ENCODE measurements at regions not wholly inside any gene's neighbourhood (a gene's known extent, or its start where the extent isn't known, plus 50 kb on each side); places are given as distances from the start of the nearest gene placed in this dataset.
"Not testable (repeated sequence)": the region's sequence is repeated elsewhere in the genome, so short reads cannot be mapped to it uniquely, and the experiment has no call there.

DNA sequence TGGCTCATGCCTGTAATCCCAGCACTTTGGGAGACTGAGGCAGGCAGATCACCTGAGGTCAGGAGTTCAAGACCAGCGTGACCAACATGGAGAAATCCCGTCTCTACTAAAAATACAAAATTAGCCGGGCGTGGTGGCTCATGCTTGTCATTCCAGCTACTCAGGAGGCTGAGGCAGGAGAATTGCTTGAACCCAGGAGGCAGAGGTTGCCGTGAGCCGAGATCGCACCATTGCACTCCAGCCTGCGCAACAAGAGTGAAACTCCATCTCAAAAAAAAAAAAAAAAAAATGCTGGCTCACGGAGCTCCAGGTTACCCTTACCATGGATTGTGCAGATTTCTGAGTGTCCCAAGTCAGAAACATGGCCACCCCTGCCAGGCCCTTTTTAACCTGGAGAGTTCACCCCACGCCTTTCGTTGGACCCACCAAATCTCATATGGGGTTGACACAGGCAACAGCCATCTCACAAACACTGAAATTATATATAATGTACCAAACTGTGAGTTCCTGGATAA lies 69.9 kb upstream of the CITED2 start:
- not testable (repeated sequence) for DNase-seq

DNA sequence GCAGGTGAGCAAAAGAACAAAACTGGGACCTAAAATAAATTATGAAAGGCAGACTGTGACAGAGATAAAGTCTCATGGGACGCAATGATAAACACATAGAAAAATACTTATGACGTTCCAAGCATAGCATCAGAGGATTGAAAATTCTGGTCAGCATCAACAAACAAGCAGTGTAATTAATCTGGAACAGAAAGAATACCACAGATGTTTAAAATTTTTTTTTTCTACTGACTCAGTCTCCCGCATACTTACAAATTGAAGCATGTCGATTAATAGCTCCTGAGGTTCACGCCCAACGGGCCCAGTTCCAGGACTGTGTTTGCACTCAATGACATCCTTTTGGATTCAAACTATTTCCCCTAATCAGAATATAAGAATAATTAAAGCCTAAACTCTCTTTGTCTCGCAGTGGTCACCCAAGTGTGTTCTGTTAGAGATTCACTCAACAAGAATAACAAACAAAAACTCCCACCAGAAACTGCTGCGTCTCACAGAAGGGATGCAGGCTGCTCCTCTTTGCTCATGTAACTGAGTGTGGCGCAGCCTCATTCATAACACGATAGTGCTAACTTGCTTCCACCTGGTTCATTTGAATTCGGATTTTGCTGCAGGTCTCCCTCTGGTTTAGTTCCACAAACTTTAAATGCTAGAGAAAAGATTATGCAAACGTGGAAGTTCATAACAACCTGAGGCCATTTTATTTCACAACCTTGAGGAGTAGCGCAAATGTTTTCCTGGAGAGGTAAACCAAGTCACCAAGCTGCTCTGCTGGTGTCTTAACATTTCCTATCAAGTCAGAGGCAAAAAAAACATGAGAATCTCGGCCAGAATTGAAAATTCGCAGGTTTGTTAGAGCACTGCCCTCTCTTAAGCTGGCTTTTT lies 69.0 kb upstream of the CITED2 start:
- no peak for DNase-seq

DNA sequence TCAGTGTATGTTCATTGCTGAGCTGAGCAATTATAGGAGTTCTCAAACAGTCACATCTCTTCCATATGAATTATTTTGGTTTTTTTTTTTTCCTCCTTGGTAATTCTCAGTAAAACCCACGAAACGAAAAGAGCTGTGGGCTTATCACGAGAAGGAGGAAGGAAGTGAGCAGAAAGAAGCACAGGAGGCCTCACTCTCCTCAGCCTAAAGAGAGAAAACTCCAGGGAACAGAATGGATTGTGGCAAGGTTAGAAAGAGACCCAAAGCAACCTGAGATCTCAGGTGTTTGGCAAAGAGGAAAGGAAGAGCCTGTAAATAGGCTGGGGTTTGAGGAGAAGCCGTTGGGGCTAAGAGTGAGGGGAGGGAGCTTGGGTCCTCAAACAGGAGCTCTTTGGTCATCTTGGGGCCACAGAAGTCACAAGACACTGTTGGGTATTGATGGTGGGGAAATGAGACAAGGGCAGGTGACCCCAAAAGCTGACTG lies 67.8 kb upstream of the CITED2 start:
- DNase-seq, result no peak

DNA sequence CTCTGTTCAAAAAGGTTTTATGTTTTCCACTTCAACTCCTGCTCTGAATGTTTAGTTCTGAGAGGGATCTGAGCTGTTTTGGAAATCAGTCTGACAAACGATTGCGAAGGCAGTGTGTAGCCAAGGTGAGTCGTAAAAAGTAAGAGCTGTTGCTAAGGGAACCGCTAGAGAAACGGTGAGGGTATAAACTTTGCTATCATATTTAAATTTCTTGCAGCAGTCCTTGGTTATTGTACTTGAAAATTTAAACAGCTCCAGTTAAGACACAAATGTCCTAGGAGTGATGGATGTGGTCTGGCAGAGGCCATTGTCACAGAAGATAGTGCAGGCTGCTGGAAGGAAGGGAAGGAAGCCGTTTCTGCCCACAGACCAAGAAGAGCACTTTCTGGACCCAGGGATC lies 64.9 kb upstream of the CITED2 start:
- no peak for DNase-seq

DNA sequence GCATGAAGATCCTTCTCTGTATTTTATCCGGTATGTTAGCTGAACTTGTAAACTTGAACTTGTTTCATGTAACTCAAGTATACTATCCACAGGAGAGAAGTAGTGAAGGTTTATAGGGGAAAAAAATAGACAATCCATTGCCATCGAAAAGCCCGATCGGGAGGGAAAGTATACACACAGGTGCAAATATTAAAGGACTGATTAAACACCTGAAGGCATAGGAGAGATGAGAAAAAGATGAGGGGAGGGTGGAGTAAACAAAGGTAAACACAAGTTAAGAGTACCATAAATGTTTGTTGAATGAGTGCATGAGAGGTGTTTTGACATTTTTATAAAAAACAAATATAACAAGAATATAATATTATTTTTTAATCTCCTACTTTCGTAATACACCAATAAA lies 64.3 kb upstream of the CITED2 start:
- no peak for DNase-seq

DNA sequence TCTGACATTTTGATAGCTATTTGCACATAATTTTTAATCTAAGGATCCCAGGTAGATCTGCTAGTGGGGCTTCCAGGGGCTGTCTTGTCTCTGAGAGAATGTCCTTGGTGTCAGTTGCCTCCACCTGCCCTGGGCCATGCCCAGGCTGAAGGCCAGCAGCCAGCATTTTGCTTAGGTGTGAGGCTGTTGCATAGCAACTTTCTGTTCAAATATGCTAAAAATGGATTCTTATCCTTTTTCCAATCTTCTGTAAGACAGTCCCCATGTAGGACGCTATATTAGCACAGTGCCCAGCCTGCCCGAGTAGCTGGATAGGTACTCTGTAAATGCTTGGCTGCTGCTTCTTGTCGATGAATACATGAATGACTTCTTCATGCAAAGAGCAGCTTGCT lies 62.5 kb upstream of the CITED2 start:
- no peak for DNase-seq

DNA sequence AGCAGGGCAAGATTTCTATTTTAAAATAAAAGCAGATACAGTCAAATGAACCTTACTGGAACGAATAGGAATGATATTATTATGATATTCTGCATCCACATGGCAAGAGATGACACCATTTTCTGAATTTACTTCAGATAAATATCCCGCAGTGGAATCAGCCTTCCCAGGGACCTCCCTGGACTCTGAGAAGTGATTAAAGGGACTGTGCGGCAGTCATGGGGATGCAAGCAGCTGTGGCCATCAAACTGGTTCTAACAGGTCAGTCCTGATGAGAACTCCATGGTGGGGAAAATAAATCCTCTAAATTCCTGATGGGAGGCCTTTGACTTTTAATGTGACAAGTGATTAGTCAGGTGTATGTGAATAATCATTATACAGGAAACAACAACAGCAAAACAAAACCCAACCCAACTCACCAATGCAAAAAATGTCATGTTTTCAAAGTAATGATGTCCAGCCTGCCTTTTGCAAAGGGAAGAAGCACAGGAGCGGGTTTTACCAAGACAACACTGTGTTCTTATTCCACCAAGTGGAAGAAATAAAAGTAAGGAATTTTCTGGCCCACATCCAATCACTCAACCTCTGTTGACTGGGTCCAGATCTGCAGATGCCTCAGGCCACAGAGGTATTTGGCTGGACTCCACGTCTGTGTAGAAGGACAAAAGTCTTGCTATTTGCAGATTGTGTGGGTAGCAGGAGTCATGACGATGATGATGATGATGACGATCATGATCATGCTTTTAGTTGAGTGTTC lies 61.9 kb upstream of the CITED2 start:
- DNase-seq, result no peak

DNA sequence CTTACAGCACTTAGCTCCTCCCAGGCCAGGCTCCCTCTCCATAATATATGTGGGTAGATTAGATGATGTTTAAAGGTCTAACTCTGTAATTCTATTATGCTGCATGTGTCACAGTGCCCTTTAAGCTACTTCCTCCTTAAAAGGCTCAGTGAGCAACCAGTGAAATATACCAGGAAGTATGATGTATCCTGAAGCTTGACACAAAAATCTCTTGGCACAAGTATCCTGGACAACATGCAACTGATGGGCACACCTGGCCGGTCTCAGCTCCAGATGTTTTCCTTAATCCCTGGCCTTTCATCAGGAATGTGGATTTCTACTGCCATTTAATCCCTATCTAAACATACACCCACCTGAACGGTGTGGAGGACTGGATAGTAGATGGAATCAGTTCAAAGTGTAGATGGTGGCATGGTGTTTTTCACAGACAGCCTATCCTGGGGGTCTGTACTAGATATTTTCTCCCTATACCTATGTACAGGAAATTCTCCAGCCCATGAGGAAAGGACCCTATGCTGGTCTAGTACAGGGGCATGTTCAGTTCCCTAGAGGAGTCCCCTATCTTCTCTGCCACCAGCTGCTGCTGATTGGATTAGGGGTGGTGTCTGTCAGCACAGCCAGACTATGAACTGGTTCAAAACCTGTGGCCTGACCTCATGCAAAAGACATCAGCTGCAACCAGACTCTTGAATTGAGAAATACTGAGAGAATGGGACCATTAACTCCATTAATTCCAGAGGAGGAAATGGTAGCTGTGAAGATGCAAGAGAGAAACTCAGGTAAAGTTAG lies 59.4 kb upstream of the CITED2 start:
- no peak for DNase-seq

DNA sequence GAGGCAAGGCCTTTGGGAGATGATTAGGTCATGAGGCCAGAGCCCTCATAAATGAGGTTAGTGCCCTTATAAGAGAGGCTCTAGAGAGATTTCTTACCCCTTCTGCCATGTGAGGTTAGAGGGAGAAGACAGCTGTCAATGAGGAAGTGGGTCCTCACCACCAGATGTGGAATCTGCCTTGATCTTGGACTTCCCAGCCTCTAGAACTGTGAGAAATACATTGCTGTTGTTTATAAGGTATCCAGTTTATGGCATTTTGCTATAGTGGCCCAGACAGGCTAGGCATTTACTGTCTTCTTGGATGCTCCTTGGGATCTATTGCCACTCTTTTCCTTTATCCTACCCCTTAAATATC lies 57.1 kb upstream of the CITED2 start:
- DNase-seq, result no peak

DNA sequence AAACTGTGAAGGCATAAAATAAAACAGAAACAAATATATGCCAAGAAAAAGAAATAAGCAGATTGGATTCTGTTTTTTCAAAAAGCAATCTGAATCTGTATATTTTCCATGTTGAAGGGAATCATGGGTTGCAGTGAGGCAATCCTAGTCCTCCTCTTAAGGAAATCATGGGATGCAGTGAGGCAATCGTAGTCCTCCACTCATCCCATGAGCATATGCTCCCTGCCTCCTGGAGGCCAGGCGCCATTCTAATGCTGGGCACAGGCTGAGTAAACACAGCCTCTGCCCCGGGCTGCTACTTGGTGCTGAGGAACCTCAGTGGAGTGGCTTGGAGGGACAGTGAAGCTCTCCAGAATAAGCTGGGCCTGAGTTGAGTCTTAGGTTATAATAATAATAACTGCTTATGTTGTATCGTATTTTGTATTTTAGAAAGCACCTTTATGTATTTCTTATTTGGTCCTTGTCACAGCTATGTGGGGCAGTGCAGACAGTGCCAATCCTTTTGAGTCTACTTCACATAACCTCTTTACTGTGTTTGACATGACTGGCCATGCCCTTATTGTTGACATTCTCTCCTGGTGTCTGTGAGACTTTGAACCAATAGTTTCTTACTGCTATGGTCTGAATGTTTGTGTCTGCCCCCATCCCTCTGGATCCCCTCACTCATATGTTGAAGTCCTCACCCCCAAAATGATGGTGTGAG lies 56.6 kb upstream of the CITED2 start:
- no peak for DNase-seq

DNA sequence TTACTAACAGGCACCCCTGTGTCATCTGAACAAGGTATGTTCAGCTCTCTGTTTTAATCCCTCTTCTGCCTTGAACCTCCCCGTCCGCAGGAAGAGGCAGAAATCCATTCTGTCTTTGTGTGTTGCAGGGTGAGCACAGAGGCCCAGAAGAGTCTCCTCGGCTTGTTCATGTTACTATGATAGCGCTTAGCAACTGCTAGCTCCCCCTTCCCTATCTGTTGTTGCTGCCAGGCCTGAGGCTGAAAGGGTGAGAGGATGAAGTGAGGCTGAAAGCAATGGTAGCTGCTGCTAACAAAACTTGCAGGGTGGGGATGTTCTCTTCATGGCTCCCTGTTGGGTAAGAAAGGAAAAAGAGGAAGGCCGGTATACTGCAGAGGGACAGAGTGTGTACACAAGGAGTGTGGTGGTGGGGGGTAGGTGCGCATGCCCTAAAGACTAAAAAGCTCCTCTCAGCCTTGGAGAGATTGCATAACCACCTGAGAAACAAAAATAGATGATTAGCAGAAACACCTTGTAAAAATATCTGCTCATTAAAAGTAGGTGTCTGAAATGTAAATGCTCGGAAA lies 55.2 kb upstream of the CITED2 start:
- no peak for DNase-seq

DNA sequence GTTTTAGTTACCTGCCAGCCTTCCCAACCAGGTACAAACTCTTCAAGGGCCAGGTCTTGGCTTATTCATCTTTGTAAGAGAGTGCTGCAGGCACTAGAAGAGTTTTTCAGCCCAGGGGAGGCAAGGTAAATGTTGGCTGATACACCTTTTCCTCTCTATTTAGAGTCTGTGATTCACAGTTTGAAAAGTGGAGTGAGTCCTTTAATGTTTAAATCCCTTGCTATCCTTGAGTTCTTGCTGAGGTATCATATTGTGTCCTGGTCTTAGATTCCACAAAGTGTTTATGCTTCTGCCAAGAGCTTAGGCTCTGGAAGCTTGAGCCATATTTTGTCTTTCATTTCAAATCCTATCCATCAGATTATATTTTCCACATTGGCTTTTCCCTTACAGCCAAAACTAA lies 52.8 kb upstream of the CITED2 start:
- DNase-seq, result no peak

DNA sequence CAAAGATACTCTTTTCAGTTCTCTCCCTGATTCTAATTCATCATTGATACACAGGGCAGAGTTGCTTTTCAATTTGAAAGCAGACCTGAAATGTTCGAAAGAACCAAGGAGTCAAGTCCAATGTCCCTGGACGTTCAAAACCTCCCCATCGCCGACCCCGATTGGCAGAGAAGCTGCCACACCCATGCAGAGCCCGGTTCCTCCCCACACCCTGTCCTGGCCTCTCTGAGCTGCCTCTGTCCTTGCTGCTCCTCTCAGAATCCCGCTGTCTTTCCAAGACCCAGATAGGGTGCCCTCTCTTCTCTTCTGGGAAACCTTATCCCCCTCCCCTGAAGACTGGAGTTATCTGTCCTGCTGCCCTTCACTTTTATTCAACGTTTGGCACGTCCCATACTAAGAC lies 52.3 kb upstream of the CITED2 start:
- no peak for DNase-seq

DNA sequence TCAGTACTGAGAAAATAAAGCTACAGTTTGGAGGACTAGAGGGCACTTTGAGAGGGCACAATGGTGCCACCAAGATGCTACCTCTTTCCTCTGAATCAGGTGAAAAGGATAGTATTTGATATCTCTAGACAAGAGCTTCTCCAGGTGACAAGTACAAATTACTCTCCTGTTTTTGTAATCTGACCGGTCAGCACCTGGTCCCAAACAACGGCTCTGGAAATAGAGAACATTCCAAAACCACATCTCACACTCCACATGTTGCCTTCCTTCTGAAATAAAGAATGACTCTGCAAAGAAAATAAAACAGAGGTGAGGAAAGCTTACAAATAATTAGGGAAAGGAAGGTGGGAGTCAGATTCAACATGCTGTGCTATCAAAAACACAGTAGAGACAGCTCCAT lies 51.3 kb upstream of the CITED2 start:
- DNase-seq, result no peak

DNA sequence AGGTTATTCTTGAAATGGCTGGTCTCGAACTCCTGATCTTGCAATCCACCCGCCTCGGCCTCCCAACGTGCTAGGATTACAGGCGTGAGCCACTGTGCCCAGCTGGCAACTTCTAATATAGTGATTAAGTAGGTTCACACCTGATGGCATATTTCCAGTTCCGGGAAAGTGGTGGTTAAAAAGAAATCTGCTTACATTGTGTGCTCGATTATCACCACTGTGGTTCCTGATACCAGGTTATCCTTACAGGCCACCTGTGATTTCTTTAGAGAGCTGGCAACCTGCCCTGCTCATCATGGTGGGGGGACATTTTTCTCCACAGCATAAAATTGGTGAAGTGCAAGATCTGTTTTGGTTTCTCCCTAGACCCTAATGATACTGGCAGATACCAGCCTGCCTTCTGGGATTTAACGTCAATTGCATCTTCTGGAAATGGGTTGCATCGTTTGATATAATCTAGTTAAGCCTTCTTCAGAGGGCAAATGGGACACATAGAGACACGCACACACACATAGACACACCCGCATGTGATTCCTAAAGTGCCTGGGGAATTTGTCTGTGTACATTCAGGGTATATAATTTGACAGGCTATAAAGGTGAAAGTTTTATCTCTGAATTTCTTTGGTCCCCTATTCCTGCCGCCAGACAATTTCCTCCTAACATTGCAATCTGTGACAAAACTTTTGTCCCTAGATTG lies 49.7 kb upstream of the CITED2 start:
- DNase-seq, result no peak
